ENCODE measurements at regions not wholly inside any gene's neighbourhood (a gene's known extent, or its start where the extent isn't known, plus 50 kb on each side); places are given as distances from the start of the nearest gene placed in this dataset.
"Not testable (repeated sequence)": the region's sequence is repeated elsewhere in the genome, so short reads cannot be mapped to it uniquely, and the experiment has no call there.

GRCh38 chr2:179331061-179331460 is 66.4 kb upstream of the SESTD1 start:
- DNase-seq (ENCODE audit: low read depth), result no peak

- DNase-seq (ENCODE audit: low read depth), result no peak
Observed at GRCh38 chr2:179322289-179322688, 57.7 kb upstream of the SESTD1 start.

GRCh38 chr2:179321034-179321433 is 56.4 kb upstream of the SESTD1 start:
- DNase-seq (ENCODE audit: low read depth), result not testable (repeated sequence)

GRCh38 chr2:179314729-179315128 is 50.1 kb upstream of the SESTD1 start:
- not testable (repeated sequence) for DNase-seq (ENCODE audit: low read depth)
